Stomach (tissue), 8 donors: ENCODE measurements at regions not wholly inside any gene's neighbourhood (a gene's known extent, or its start where the extent isn't known, plus 50 kb on each side); places are given as distances from the start of the nearest gene placed in this dataset.
A peak's percentile ranks its signal among the peaks of the same experiment; 100 is the strongest.

Experiments used
- DNase-seq, 2 donors: peaks; one replicate each; pipeline versions ENCODE4 v3.0.0 to v3.0.0-alpha.2; 2013 to 2019
- H3K27ac ChIP-seq, 5 donors: fragments of 200-600 bp in 4 of 5; sonication (generic) in 4 of 5; one replicate each; pipeline ENCODE4 v1.5.1; 2013 to 2019; ENCODE audit warnings: mild to moderate bottlenecking in 1 of 5, moderate library complexity in 1 of 5
- H3K27me3 ChIP-seq, 3 donors: fragments of 200-600 bp; sonication (generic); one replicate each; pipeline ENCODE4 v1.5.1; 2017 to 2019; ENCODE audit warnings: mixed run types in 1 of 3
- H3K36me3 ChIP-seq, 4 donors: fragments of 200-600 bp; sonication (generic); 1 replicate in 3 of 4; 2 replicates in 1 of 4; pipeline ENCODE4 v1.5.1; 2016 to 2019
- H3K4me1 ChIP-seq, 4 donors: fragments of 200-600 bp; sonication (generic); one replicate each; pipeline ENCODE4 v1.5.1; 2016 to 2019
- H3K4me3 ChIP-seq, 4 donors: fragments of 200-600 bp; sonication (generic) in 3 of 4; one replicate each; pipeline ENCODE4 v1.5.1; 2016 to 2019; ENCODE audit warnings: mild to moderate bottlenecking in 1 of 4
- H3K9me3 ChIP-seq, 4 donors: fragments of 200-600 bp; sonication (generic); one replicate each; pipeline ENCODE4 v1.5.1; 2016 to 2019
- CTCF ChIP-seq, 7 experiments: fragments of 450-650 bp in 4 of 7; fragments of 200-600 bp in 3 of 7; sonication (generic) in 3 of 7; IDR thresholded peaks; one replicate each; pipeline ENCODE4 v1.5.1; 2016 to 2019; ENCODE audit warnings: antibody characterized with exemption in 7 of 7, control low read depth in 2 of 7, mild to moderate bottlenecking in 1 of 7
- EP300 ChIP-seq: sonication (generic); formaldehyde crosslinking; IDR thresholded peaks from one replicate; pipeline ENCODE4 v1.6.1; 2017; ENCODE audit warnings: antibody characterized with exemption
- POLR2A ChIP-seq, 4 donors: fragments of 450-650 bp; IDR thresholded peaks; one replicate each; pipeline ENCODE4 v1.6.1; 2016; ENCODE audit warnings: antibody characterized with exemption in 4 of 4, control low read depth in 2 of 4, mild to moderate bottlenecking in 1 of 4, moderate library complexity in 1 of 4
- POLR2AphosphoS5 ChIP-seq, 3 donors: sonication (generic); formaldehyde crosslinking; IDR thresholded peaks; one replicate each; pipeline ENCODE4 v1.6.1; 2016; ENCODE audit warnings: antibody characterized with exemption in 3 of 3
- WGBS, 5 donors: extraction: QIAGEN DNeasy Blood & Tissue Kit in 3 of 5; methylation state at CpG; one replicate each; pipeline versions ENCODE4 v1.1.5 to v1.1.7; 2013 to 2018; 5-methylcytosine and 5-hydroxymethylcytosine counted together
- intact Hi-C: fragments of 100-400 bp; cut with DNase I; formaldehyde crosslinking; loops from one replicate; pipeline ENCODE4 v1.15.1; 2023; ENCODE audit warnings: low total_unique reads
- donor health status: healthy with polysubstance abuse.
- donor health status: Bipolar disorder and iron deficiency.
- donor health status: healthy.

- Histone ChIP-seq H3K4me1 (no peaks in the 10 kb centered on the region), H3K4me3 (no peak overlapping the region), H3K27ac (no peak overlapping the region), H3K9me3 (peaks cover 0 to 6% (median 0%) of the 10 kb centered on the region in 4 donors), H3K36me3 (no peaks in the 10 kb centered on the region), H3K27me3 (no peaks in the 10 kb centered on the region)
- TF ChIP-seq POLR2A (IDR thresholded peaks at IDR 0.05) (no peak), EP300 (no peak), CTCF (IDR thresholded peaks at IDR 0.05) (no peak), POLR2AphosphoS5 (IDR thresholded peaks at IDR 0.05) (no peak)
- WGBS, 5 donors: 82 to 92% (median 85%) methylated on average over 2 of the region's 2 CpGs
- no peak for DNase-seq
- intact Hi-C loops: no loop called here
Measured at GRCh38 chr18:55990186-55990585, 402.2 kb upstream of the TCF4 start.

- intact Hi-C loops: no loop called here
- WGBS, 5 donors: 54 to 62% (median 60%) methylated on average over 2 of the region's 2 CpGs
- Histone ChIP-seq H3K27me3 (no peaks in the 10 kb centered on the region), H3K36me3 (no peaks in the 10 kb centered on the region), H3K4me1 (no peaks in the 10 kb centered on the region), H3K9me3 (peaks cover 0 to 17% (median 7%) of the 10 kb centered on the region in 4 donors), H3K4me3 (no peak overlapping the region), H3K27ac (peak overlapping the region in 2 of 5 donors; percentile 31 to 39)
- DNase-seq: peak in 1 of 2 donors; percentile 72
- TF ChIP-seq POLR2AphosphoS5 (IDR thresholded peaks at IDR 0.05) (peak in 2 of 3 donors; percentile 11 to 28), EP300 (no peak)
Measured at GRCh38 chr18:55988537-55988936, 400.5 kb upstream of the TCF4 start.

GRCh38 chr18:55983433-55983832 is 395.4 kb upstream of the TCF4 start:
- DNase-seq: no peak
- H3K4me3 ChIP-seq: no peak overlapping the region
- 63 to 85% (median 81%) methylated on average over 1 of the region's 1 CpG for WGBS, 5 donors
- intact Hi-C loops: no loop called here
- H3K9me3 ChIP-seq: peaks cover 0 to 18% (median 7%) of the 10 kb centered on the region in 4 donors
- TF ChIP-seq EP300 (no peak), CTCF (IDR thresholded peaks at IDR 0.05) (no peak)
- H3K27ac ChIP-seq: no peak overlapping the region
- no peaks in the 10 kb centered on the region for H3K36me3 ChIP-seq
- no peaks in the 10 kb centered on the region for H3K4me1 ChIP-seq
- no peaks in the 10 kb centered on the region for H3K27me3 ChIP-seq

GRCh38 chr18:55982992-55983391 is 395.0 kb upstream of the TCF4 start:
- H3K4me1 ChIP-seq: no peaks in the 10 kb centered on the region
- no peak overlapping the region for H3K4me3 ChIP-seq
- intact Hi-C loops: no loop called here
- WGBS, 5 donors: 46 to 72% (median 61%) methylated on average over 3 of the region's 3 CpGs
- H3K27me3 ChIP-seq: no peaks in the 10 kb centered on the region
- H3K9me3 ChIP-seq: peaks cover 0 to 14% (median 7%) of the 10 kb centered on the region in 4 donors
- no peak for TF ChIP-seq CTCF (IDR thresholded peaks at IDR 0.05)
- TF ChIP-seq POLR2AphosphoS5 (IDR thresholded peaks at IDR 0.05): no peak
- no peak for TF ChIP-seq EP300
- no peak for TF ChIP-seq POLR2A (IDR thresholded peaks at IDR 0.05)
- DNase-seq: no peak
- no peaks in the 10 kb centered on the region for H3K36me3 ChIP-seq
- H3K27ac ChIP-seq: no peak overlapping the region

- Histone ChIP-seq H3K4me1 (no peaks in the 10 kb centered on the region), H3K27me3 (no peaks in the 10 kb centered on the region), H3K36me3 (no peaks in the 10 kb centered on the region), H3K9me3 (peaks cover 0 to 13% (median 7%) of the 10 kb centered on the region in 4 donors), H3K4me3 (no peak overlapping the region), H3K27ac (no peak overlapping the region)
- intact Hi-C loops: no loop called here
- no peak for DNase-seq
- WGBS, 5 donors: 81 to 89% (median 85%) methylated on average over 6 of the region's 6 CpGs
- no peak for TF ChIP-seq EP300
- no peak for TF ChIP-seq CTCF (IDR thresholded peaks at IDR 0.05)
- TF ChIP-seq POLR2AphosphoS5 (IDR thresholded peaks at IDR 0.05): no peak
- no peak for TF ChIP-seq POLR2A (IDR thresholded peaks at IDR 0.05)
Measured at GRCh38 chr18:55981712-55982475, 393.9 kb upstream of the TCF4 start.
